ENCODE measurements at regions not wholly inside any gene's neighbourhood (a gene's known extent, or its start where the extent isn't known, plus 50 kb on each side); places are given as distances from the start of the nearest gene placed in this dataset.

GRCh38 chr5:3359642-3360041, 236.0 kb upstream of the IRX1 start:
- no peak for DNase-seq

- DNase-seq, result no peak
These were observed 238.3 kb upstream of the IRX1 start for GRCh38 chr5:3357291-3357690.

GRCh38 chr5:3356016-3356415, 239.6 kb upstream of the IRX1 start:
- DNase-seq, result no peak

- DNase-seq, result no peak
These were observed 240.5 kb upstream of the IRX1 start for GRCh38 chr5:3355126-3355525.

- no peak for DNase-seq
These were observed 241.0 kb upstream of the IRX1 start for GRCh38 chr5:3354606-3355005.

GRCh38 chr5:3353561-3353960, 242.1 kb upstream of the IRX1 start:
- no peak for DNase-seq

- no peak for DNase-seq
These were observed 242.9 kb upstream of the IRX1 start for GRCh38 chr5:3352711-3353110.

GRCh38 chr5:3351581-3352442, 243.8 kb upstream of the IRX1 start:
- no peak for DNase-seq

- DNase-seq, result no peak
These were observed 244.9 kb upstream of the IRX1 start for GRCh38 chr5:3350781-3351180.

- no peak for DNase-seq
These were observed 245.7 kb upstream of the IRX1 start for GRCh38 chr5:3349704-3350565.

- DNase-seq, result no peak
These were observed 246.8 kb upstream of the IRX1 start for GRCh38 chr5:3348576-3349535.

- DNase-seq, result no peak
These were observed 247.9 kb upstream of the IRX1 start for GRCh38 chr5:3347741-3348140.

- DNase-seq, result no peak
These were observed 249.4 kb upstream of the IRX1 start for GRCh38 chr5:3346111-3346820.

- DNase-seq, result no peak
These were observed 250.4 kb upstream of the IRX1 start for GRCh38 chr5:3345195-3345594.

- DNase-seq, result no peak
These were observed 251.0 kb upstream of the IRX1 start for GRCh38 chr5:3344671-3345070.

GRCh38 chr5:3343911-3344310, 251.7 kb upstream of the IRX1 start:
- DNase-seq, result no peak

GRCh38 chr5:3343211-3343610, 252.4 kb upstream of the IRX1 start:
- DNase-seq, result no peak

- no peak for DNase-seq
These were observed 253.1 kb upstream of the IRX1 start for GRCh38 chr5:3342271-3343100.

GRCh38 chr5:3341446-3342240, 254.0 kb upstream of the IRX1 start:
- no peak for DNase-seq

- DNase-seq, result no peak
These were observed 255.2 kb upstream of the IRX1 start for GRCh38 chr5:3340471-3340870.

GRCh38 chr5:3339798-3340115, 255.9 kb upstream of the IRX1 start:
- no peak for DNase-seq
